ENCODE measurements at regions not wholly inside any gene's neighbourhood (a gene's known extent, or its start where the extent isn't known, plus 50 kb on each side); places are given as distances from the start of the nearest gene placed in this dataset.

- H3K27ac Mint-ChIP-seq = no peak overlapping the region
- H3K36me3 Mint-ChIP-seq = peaks cover 44% of the 10 kb centered on the region
- no peak overlapping the region for H3K4me3 Mint-ChIP-seq
- ATAC-seq (no peak), DNase-seq (ENCODE audit: low spot score) (no peak)
- H3K27me3 Mint-ChIP-seq (ENCODE audit: low read depth) = peaks cover 3% of the 10 kb centered on the region; the same call in 1 of the 2 replicates
- CTCF ChIA-PET = no interaction called here
- TF ChIP-seq MYBL2 (CRISPR knock-in tag; IDR thresholded peaks at IDR 0.05) (no peak), PRDM15 (CRISPR knock-in tag; IDR thresholded peaks at IDR 0.05) (no peak), NFE2L1 (CRISPR knock-in tag; IDR thresholded peaks at IDR 0.05) (no peak), ATF6 (CRISPR knock-in tag; IDR thresholded peaks at IDR 0.05) (no peak), USF1 (CRISPR knock-in tag; IDR thresholded peaks at IDR 0.05) (no peak), IRF2 (CRISPR knock-in tag; IDR thresholded peaks at IDR 0.05; ENCODE audit: borderline replicate concordance, low read depth) (no peak), HMGXB4 (CRISPR knock-in tag; IDR thresholded peaks at IDR 0.05) (no peak), NR1H2 (CRISPR knock-in tag; IDR thresholded peaks at IDR 0.05) (no peak), ZNF671 (CRISPR knock-in tag; IDR thresholded peaks at IDR 0.05) (no peak)
- peaks cover 19% of the 10 kb centered on the region for H3K4me1 Mint-ChIP-seq
- H3K9me3 Mint-ChIP-seq = peaks cover 50% of the 10 kb centered on the region
- POLR2A ChIA-PET = no interaction called here
These were observed 296.0 kb downstream of the PPP1R3A start for GRCh38 chr7:113622796-113623195.

GRCh38 chr7:113610572-113610971 lies 308.2 kb downstream of the PPP1R3A start:
- no peak overlapping the region for H3K27ac Mint-ChIP-seq
- ChIA-PET CTCF (no interaction called here), POLR2A (no interaction called here)
- H3K27me3 Mint-ChIP-seq (ENCODE audit: low read depth) = no peaks in the 10 kb centered on the region
- DNase-seq (ENCODE audit: low spot score) = no peak
- no peaks in the 10 kb centered on the region for H3K9me3 Mint-ChIP-seq
- no peak overlapping the region for H3K4me3 Mint-ChIP-seq
- no peaks in the 10 kb centered on the region for H3K36me3 Mint-ChIP-seq
- H3K4me1 Mint-ChIP-seq = peaks cover 6% of the 10 kb centered on the region
- no peak for ATAC-seq
- TF ChIP-seq SMAD4 (CRISPR knock-in tag; IDR thresholded peaks at IDR 0.05) = no peak
- no peak for TF ChIP-seq GRHL2 (CRISPR knock-in tag; IDR thresholded peaks at IDR 0.05; ENCODE audit: insufficient replicate concordance, severe bottlenecking)
- no peak for TF ChIP-seq E2F1 (CRISPR knock-in tag; IDR thresholded peaks at IDR 0.05)
- TF ChIP-seq MYBL2 (CRISPR knock-in tag; IDR thresholded peaks at IDR 0.05) = no peak
- TF ChIP-seq TEAD4 (CRISPR knock-in tag; IDR thresholded peaks at IDR 0.05) = no peak
- no peak for TF ChIP-seq SMAD3 (CRISPR knock-in tag; IDR thresholded peaks at IDR 0.05; ENCODE audit: borderline replicate concordance)
- TF ChIP-seq ZNF121 (CRISPR knock-in tag; IDR thresholded peaks at IDR 0.05) = no peak
- TF ChIP-seq MAX (CRISPR knock-in tag; IDR thresholded peaks at IDR 0.05) = no peak
- no peak for TF ChIP-seq NR3C1 (CRISPR knock-in tag; conservative IDR thresholded peaks at IDR 0.05; ENCODE audit: low read depth)
- no peak for TF ChIP-seq PRDM15 (CRISPR knock-in tag; IDR thresholded peaks at IDR 0.05)
- TF ChIP-seq SP1 (CRISPR knock-in tag; conservative IDR thresholded peaks at IDR 0.05) = no peak
- TF ChIP-seq ZSCAN18 (CRISPR knock-in tag; IDR thresholded peaks at IDR 0.05) = no peak
- no peak for TF ChIP-seq SOX15 (CRISPR knock-in tag; IDR thresholded peaks at IDR 0.05)
- TF ChIP-seq MXD4 (CRISPR knock-in tag; IDR thresholded peaks at IDR 0.05; ENCODE audit: borderline replicate concordance) = no peak
- TF ChIP-seq GABPB1 (CRISPR knock-in tag; IDR thresholded peaks at IDR 0.05) = no peak

Measured in WTC11 (cell line).